ENCODE measurements at regions not wholly inside any gene's neighbourhood (a gene's known extent, or its start where the extent isn't known, plus 50 kb on each side); places are given as distances from the start of the nearest gene placed in this dataset.

DNA sequence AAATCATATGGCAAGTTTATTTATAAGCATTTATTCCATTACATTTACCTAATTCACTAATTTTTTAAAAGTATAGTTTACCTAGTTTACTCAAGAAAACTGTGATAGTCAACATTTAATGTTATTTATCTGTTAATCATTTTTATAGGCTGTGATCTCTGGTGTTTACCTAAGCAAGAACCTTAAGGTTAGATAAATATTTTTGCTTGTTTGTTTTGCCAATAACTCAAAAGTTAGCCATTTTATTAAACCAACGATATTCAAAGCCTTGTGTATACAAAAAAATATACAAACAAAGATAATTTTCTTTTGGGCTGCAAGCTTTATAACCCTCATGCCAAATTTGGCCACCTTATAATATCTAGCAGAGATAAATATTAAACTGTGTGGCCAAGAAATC lies 157.3 kb downstream of the SLCO1B3 start:
- no peak for TF ChIP-seq CTCF (IDR thresholded peaks at IDR 0.05; ENCODE audit: low read depth, low read length, missing control alignments)
- no peak for DNase-seq
- no peak overlapping the region for H3K4me3 ChIP-seq (ENCODE audit: low read depth, low read length)
- H3K27me3 ChIP-seq (replicated peaks), result no peaks in the 10 kb centered on the region
- in situ Hi-C loops (cut with HindIII; ENCODE audit: low pct_ligation_motif_present, low sequenced_read_pairs), result no loop called here
- H3K36me3 ChIP-seq (replicated peaks), result no peaks in the 10 kb centered on the region
- H3K27ac ChIP-seq, result no peak overlapping the region

DNA sequence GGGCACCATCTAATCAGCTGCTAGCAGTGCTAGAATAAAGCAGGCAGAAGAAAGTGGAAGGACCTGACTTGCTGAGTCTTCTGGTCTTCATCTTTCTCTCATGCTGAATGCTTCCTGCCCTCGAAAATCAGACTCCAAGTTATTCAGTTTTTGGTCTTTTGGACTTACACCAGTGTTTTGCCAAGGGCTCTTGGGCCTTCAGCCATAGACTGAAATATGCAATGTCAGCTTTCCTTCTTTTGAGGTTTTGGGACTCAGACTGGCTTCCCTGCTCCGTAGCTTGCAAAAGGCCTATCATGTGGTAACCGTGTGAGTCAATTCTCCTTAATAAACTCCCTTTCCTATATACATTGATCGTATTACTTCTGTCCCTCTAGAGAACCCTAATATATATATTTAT lies 159.3 kb downstream of the SLCO1B3 start:
- Histone ChIP-seq H3K27ac (no peak overlapping the region), H3K36me3 (replicated peaks) (no peaks in the 10 kb centered on the region), H3K27me3 (replicated peaks) (no peaks in the 10 kb centered on the region), H3K4me3 (ENCODE audit: low read depth, low read length) (no peak overlapping the region)
- DNase-seq, result no peak
- TF ChIP-seq CTCF (IDR thresholded peaks at IDR 0.05; ENCODE audit: low read depth, low read length, missing control alignments), result no peak
- in situ Hi-C loops (cut with HindIII; ENCODE audit: low pct_ligation_motif_present, low sequenced_read_pairs), result no loop called here

DNA sequence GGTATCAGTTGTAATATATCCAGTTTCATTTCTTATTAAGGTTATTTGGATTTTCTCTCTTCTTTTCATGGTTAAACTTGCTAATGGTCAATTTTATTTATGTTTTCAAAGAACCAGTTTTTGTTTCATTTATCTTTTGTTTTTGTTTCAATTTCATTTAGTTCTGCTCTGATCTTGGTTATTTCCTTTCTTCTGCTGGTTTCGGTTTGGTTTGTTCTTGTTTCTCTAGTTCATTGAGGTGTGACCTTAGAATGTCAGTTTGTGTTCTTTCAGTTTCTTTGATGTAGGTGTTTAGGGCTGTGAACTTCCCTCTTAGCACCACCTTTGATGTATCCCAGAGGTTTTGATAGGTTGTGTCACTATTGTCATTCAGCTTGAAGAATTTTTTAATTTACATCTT lies 145.6 kb upstream of the SLCO1B1 start:
- H3K4me3 ChIP-seq (ENCODE audit: low read depth, low read length), result no peak overlapping the region
- H3K36me3 ChIP-seq (replicated peaks), result no peaks in the 10 kb centered on the region
- H3K27me3 ChIP-seq (replicated peaks), result no peaks in the 10 kb centered on the region
- in situ Hi-C loops (cut with HindIII; ENCODE audit: low pct_ligation_motif_present, low sequenced_read_pairs), result no loop called here
- no peak for TF ChIP-seq CTCF (IDR thresholded peaks at IDR 0.05; ENCODE audit: low read depth, low read length, missing control alignments)
- H3K27ac ChIP-seq, result no peak overlapping the region
- DNase-seq, result no peak

GRCh38 chr12:21001778-21002177 lies 129.2 kb upstream of the SLCO1B1 start:
- Histone ChIP-seq H3K27ac (no peak overlapping the region), H3K36me3 (replicated peaks) (no peaks in the 10 kb centered on the region), H3K4me3 (ENCODE audit: low read depth, low read length) (no peak overlapping the region), H3K27me3 (replicated peaks) (no peaks in the 10 kb centered on the region)
- DNase-seq, result no peak
- in situ Hi-C loops (cut with HindIII; ENCODE audit: low pct_ligation_motif_present, low sequenced_read_pairs), result no loop called here
- no peak for TF ChIP-seq CTCF (IDR thresholded peaks at IDR 0.05; ENCODE audit: low read depth, low read length, missing control alignments)

- DNase-seq, result no peak
- in situ Hi-C loops (cut with HindIII; ENCODE audit: low pct_ligation_motif_present, low sequenced_read_pairs), result no loop called here
- TF ChIP-seq CTCF (IDR thresholded peaks at IDR 0.05; ENCODE audit: low read depth, low read length, missing control alignments), result no peak
- H3K27me3 ChIP-seq (replicated peaks), result no peaks in the 10 kb centered on the region
- no peak overlapping the region for H3K27ac ChIP-seq
- H3K36me3 ChIP-seq (replicated peaks), result no peaks in the 10 kb centered on the region
- no peak overlapping the region for H3K4me3 ChIP-seq (ENCODE audit: low read depth, low read length)
Measured at GRCh38 chr12:21025656-21026055, 105.3 kb upstream of the SLCO1B1 start.

GRCh38 chr12:21026302-21026701 lies 104.7 kb upstream of the SLCO1B1 start:
- Histone ChIP-seq H3K36me3 (replicated peaks) (no peaks in the 10 kb centered on the region), H3K27ac (no peak overlapping the region), H3K4me3 (ENCODE audit: low read depth, low read length) (no peak overlapping the region), H3K27me3 (replicated peaks) (no peaks in the 10 kb centered on the region)
- in situ Hi-C loops (cut with HindIII; ENCODE audit: low pct_ligation_motif_present, low sequenced_read_pairs), result no loop called here
- TF ChIP-seq CTCF (IDR thresholded peaks at IDR 0.05; ENCODE audit: low read depth, low read length, missing control alignments), result no peak
- peak; percentile 36 for DNase-seq
